ENCODE measurements at regions not wholly inside any gene's neighbourhood (a gene's known extent, or its start where the extent isn't known, plus 50 kb on each side); places are given as distances from the start of the nearest gene placed in this dataset.

DNA sequence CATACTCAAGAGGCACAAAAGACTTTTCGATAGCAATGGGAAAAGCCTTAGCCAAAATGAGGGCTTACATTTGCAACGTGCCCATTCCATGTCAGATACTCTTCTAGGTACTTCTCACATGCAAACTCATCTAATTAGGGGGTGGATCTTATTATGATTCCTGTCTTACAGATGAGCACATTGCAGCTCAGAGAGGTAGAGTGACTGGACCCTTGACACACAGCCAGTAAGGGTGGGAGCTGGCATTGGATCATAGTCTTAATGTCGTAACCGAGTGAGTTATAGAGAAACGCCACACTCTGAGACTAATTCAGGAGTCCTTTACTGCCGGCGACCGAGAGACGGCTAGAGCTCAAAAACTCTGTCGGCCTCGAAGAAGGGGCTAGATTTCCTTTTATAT is 78.8 kb upstream of the GRIN2A start:
- TF ChIP-seq CTCF (IDR thresholded peaks at IDR 0.05; ENCODE audit: low read depth, low read length): no peak
- no peak for TF ChIP-seq EZH2phosphoT487 (IDR thresholded peaks at IDR 0.05; ENCODE audit: low read depth)
